OCI-LY3 (cell line): ENCODE measurements at regions not wholly inside any gene's neighbourhood (a gene's known extent, or its start where the extent isn't known, plus 50 kb on each side); places are given as distances from the start of the nearest gene placed in this dataset.

Source experiments
- EZH2phosphoT487 ChIP-seq: fragments of 200-600 bp; shearing (Covaris generic); IDR thresholded peaks from 2 replicates; pipeline ENCODE4 v1.6.1; 2018; ENCODE audit warnings: antibody characterized with exemption, mixed run types, low read depth
- TF ChIP-seq, protein P1 (sequence below): fragments of 200-600, 300-600 bp; sonication (generic); IDR thresholded peaks from 2 replicates; pipeline ENCODE4 v1.5.1; 2014; ENCODE audit warnings: antibody characterized with exemption, low read length, low read depth

GRCh38 chr7:46162609-46163008 is 241.5 kb upstream of the IGFBP3 start:
- TF ChIP-seq, protein P1, sequence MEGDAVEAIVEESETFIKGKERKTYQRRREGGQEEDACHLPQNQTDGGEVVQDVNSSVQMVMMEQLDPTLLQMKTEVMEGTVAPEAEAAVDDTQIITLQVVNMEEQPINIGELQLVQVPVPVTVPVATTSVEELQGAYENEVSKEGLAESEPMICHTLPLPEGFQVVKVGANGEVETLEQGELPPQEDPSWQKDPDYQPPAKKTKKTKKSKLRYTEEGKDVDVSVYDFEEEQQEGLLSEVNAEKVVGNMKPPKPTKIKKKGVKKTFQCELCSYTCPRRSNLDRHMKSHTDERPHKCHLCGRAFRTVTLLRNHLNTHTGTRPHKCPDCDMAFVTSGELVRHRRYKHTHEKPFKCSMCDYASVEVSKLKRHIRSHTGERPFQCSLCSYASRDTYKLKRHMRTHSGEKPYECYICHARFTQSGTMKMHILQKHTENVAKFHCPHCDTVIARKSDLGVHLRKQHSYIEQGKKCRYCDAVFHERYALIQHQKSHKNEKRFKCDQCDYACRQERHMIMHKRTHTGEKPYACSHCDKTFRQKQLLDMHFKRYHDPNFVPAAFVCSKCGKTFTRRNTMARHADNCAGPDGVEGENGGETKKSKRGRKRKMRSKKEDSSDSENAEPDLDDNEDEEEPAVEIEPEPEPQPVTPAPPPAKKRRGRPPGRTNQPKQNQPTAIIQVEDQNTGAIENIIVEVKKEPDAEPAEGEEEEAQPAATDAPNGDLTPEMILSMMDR = no peak
- no peak for TF ChIP-seq EZH2phosphoT487
